A549 (cell line): ENCODE measurements at regions not wholly inside any gene's neighbourhood (a gene's known extent, or its start where the extent isn't known, plus 50 kb on each side); places are given as distances from the start of the nearest gene placed in this dataset.

ENCODE experiments used
- CTCF ChIP-seq: fragments of >200 bp; sonication (Bioruptor Twin); formaldehyde crosslinking; IDR thresholded peaks from 3 replicates; pipeline ENCODE4 v1.5.1; 2016
- POLR2AphosphoS2 ChIP-seq: conservative IDR thresholded peaks from 2 replicates; pipeline ENCODE4 v1.6.1; 2012; ENCODE audit warnings: low read length, improper control_type of control experiment, inconsistent platforms
- RCOR1 ChIP-seq: fragments of 150-350 bp; IDR thresholded peaks from 2 replicates; pipeline ENCODE4 v1.6.1; 2014; ENCODE audit warnings: antibody characterized with exemption, low read length, low read depth
- REST ChIP-seq: fragments of 200-600 bp; sonication (generic); IDR thresholded peaks from 2 replicates; pipeline ENCODE4 v1.6.1; 2016; ENCODE audit warnings: antibody characterized with exemption, mild to moderate bottlenecking, moderate library complexity

GRCh38 chr13:110798081-110798994 lies 84.8 kb downstream of the ING1 start:
- TF ChIP-seq REST (no peak), CTCF (no peak), RCOR1 (no peak), POLR2AphosphoS2 (no peak)
